Adrenal gland (tissue), 9 donors: ENCODE measurements at regions not wholly inside any gene's neighbourhood (a gene's known extent, or its start where the extent isn't known, plus 50 kb on each side); places are given as distances from the start of the nearest gene placed in this dataset.

Experiments
- DNase-seq, 7 donors: peaks; one replicate each; pipeline ENCODE4 v3.0.0-alpha.2; 2019 to 2020
- H3K27ac ChIP-seq, 5 donors: fragments of 200-600 bp; sonication (generic) in 4 of 5; 1 replicate in 3 of 5; 2 replicates in 2 of 5; pipeline versions ENCODE4 v1.5.1 to v1.8.0; 2016 to 2020; ENCODE audit warnings: mild to moderate bottlenecking in 1 of 5
- H3K27me3 ChIP-seq: fragments of 200-600 bp; 2 replicates; pipeline ENCODE4 v1.8.0; 2021
- H3K36me3 ChIP-seq, 2 donors: fragments of 200-600 bp; replicated peaks in 1 of 2; 1 replicate in 1 of 2; 2 replicates in 1 of 2; pipeline versions ENCODE4 v1.5.1 to v1.8.0; 2018 to 2022
- H3K4me1 ChIP-seq, 2 donors: fragments of 200-600 bp; replicated peaks in 1 of 2; 1 replicate in 1 of 2; 2 replicates in 1 of 2; pipeline versions ENCODE4 v1.5.1 to v1.8.0; 2018 to 2021
- H3K4me3 ChIP-seq, 4 donors: fragments of 200-600 bp; sonication (generic) in 3 of 4; one replicate each; pipeline ENCODE4 v1.5.1; 2016 to 2018
- H3K9me3 ChIP-seq, 3 donors: fragments of 200-600 bp; sonication (generic) in 1 of 3; replicated peaks in 1 of 3; 1 replicate in 2 of 3; 2 replicates in 1 of 3; pipeline versions ENCODE4 v1.5.1 to v1.8.0; 2016 to 2021
- POLR2A ChIP-seq, 2 donors: fragments of 450-650 bp; IDR thresholded peaks; one replicate each; pipeline ENCODE4 v1.6.1; 2017; ENCODE audit warnings: antibody characterized with exemption in 2 of 2, mild to moderate bottlenecking in 2 of 2, moderate library complexity in 1 of 2
- WGBS, 4 donors: extraction: QIAGEN DNeasy Blood & Tissue Kit in 2 of 4; methylation state at CpG; one replicate each; pipeline versions ENCODE4 v1.1.5 to v1.1.7; 2013 to 2017; 5-methylcytosine and 5-hydroxymethylcytosine counted together
- intact Hi-C, 2 donors: fragments of 100-400 bp; cut with DNase I; formaldehyde crosslinking; loops; one replicate each; pipeline versions ENCODE4 v1.14.1 to v1.15.0; 2022 to 2023
- TF ChIP-seq, protein P1 (sequence below), 6 experiments: fragments of 450-650 bp in 4 of 6; fragments of 200-600 bp in 2 of 6; sonication (generic) in 1 of 6; IDR thresholded peaks; 1 replicate in 5 of 6; 2 replicates in 1 of 6; pipeline versions ENCODE4 v1.5.1 to v1.8.0; 2016 to 2021; ENCODE audit warnings: antibody characterized with exemption in 6 of 6, mild to moderate bottlenecking in 2 of 6, moderate library complexity in 1 of 6
- donor health status: healthy with polysubstance abuse.
- donor health status: Bipolar disorder and iron deficiency.
- donor health status: DM: yes; HTN: yes; CAD: no.
- donor health status: DM: no; HTN: no; CAD: no.
- donor health status: DM: no; HTN: no; CAD: no.

DNA sequence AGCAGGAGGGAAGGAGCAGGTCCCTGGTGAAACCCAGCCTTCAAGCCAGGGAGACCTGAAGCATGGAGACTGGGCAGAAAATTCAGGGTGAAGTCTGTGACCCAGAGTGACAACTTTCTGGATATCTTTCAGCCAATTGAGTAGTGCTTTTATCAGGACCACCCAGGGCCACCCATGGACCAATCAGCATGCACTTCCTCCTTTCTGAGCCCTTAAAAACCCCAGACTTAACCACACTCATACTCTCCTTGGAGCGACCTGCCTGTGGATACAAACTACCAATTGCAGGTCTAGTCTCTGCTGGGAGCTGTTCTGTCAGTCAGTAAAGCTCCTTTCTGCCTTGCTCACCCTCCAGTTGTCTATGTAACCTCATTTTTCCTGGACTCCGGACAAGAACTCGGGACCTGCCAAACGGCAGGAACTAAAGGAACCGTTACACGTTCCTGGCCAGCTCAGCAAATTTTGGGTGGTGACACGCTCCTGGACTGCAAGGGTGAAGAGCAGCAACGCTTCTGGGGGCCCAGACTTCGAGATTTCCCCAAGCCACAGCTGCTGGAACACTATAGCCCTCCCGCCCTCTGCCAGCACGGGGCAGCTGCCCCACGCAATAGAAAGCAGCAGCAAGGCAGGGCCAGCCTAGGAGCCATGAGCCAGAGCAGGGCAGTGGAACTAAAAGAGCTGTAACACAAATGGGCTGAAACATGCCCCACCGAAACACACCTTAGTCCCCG is 1183.4 kb downstream of the AMY1C start:
- DNase-seq: no peak
- no peaks in the 10 kb centered on the region for H3K4me1 ChIP-seq
- H3K9me3 ChIP-seq: no peaks in the 10 kb centered on the region
- H3K27me3 ChIP-seq: no peaks in the 10 kb centered on the region
- no peak overlapping the region for H3K4me3 ChIP-seq
- TF ChIP-seq, protein P1, sequence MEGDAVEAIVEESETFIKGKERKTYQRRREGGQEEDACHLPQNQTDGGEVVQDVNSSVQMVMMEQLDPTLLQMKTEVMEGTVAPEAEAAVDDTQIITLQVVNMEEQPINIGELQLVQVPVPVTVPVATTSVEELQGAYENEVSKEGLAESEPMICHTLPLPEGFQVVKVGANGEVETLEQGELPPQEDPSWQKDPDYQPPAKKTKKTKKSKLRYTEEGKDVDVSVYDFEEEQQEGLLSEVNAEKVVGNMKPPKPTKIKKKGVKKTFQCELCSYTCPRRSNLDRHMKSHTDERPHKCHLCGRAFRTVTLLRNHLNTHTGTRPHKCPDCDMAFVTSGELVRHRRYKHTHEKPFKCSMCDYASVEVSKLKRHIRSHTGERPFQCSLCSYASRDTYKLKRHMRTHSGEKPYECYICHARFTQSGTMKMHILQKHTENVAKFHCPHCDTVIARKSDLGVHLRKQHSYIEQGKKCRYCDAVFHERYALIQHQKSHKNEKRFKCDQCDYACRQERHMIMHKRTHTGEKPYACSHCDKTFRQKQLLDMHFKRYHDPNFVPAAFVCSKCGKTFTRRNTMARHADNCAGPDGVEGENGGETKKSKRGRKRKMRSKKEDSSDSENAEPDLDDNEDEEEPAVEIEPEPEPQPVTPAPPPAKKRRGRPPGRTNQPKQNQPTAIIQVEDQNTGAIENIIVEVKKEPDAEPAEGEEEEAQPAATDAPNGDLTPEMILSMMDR (IDR thresholded peaks at IDR 0.05): no peak
- no peak for TF ChIP-seq POLR2A (IDR thresholded peaks at IDR 0.05)
- H3K36me3 ChIP-seq: no peaks in the 10 kb centered on the region
- no peak overlapping the region for H3K27ac ChIP-seq
- 72 to 79% (median 75%) methylated on average over 13 to 14 of the region's 14 CpGs for WGBS, 4 donors
- intact Hi-C loops: no loop called here

DNA sequence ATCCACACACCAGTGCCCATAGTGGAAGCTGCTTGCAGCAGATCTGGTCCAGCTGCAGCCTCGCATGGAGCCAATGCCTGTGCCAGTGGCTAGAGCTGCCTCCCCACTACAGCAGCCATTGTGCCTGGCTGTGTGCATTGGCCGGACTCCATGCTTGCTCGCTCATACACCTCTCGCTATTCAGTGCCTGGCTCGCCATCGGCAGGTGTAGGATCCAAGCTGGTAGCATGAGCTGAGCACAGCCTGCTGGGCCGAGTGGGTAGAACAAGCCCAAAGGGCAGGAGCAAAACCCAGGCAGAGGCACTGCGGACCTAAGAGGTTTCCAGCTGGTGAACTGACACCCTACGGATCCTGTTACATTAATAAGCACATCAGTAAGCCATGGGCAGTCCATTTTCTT is 1184.1 kb downstream of the AMY1C start:
- DNase-seq: no peak
- Histone ChIP-seq H3K4me3 (no peak overlapping the region), H3K9me3 (no peaks in the 10 kb centered on the region), H3K36me3 (no peaks in the 10 kb centered on the region), H3K4me1 (no peaks in the 10 kb centered on the region), H3K27me3 (no peaks in the 10 kb centered on the region), H3K27ac (no peak overlapping the region)
- 77 to 93% (median 84%) methylated on average over 7 to 9 of the region's 9 CpGs for WGBS, 4 donors
- intact Hi-C loops: no loop called here
- TF ChIP-seq POLR2A (IDR thresholded peaks at IDR 0.05): no peak
- TF ChIP-seq, protein P1 (IDR thresholded peaks at IDR 0.05): no peak

DNA sequence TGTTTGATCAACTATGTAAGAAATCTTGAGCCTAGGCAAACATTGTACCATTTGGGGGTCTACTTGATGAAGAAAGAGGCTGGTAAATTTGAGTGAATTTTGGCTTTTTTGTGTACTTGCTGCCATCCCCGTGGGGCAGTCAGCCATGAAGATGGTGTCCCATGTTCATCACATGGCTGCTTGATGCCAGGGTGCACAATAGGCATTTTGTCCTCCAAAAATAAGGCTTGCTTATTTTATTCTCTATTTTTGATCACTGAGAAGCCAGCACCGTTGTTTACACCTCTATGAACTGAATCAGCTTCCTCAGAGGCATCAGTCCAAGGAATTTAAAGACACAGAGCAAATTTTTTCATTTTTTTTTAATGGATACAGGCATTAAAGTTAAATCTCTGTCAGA is 1195.7 kb downstream of the AMY1C start:
- no peaks in the 10 kb centered on the region for H3K27me3 ChIP-seq
- TF ChIP-seq POLR2A (IDR thresholded peaks at IDR 0.05): no peak
- TF ChIP-seq, protein P1 (IDR thresholded peaks at IDR 0.05): no peak
- H3K36me3 ChIP-seq: no peaks in the 10 kb centered on the region
- H3K4me3 ChIP-seq: no peak overlapping the region
- 27 to 54% (median 42%) methylated on average over 2 of the region's 2 CpGs for WGBS, 4 donors
- DNase-seq: no peak
- no peak overlapping the region for H3K27ac ChIP-seq
- intact Hi-C loops: no loop called here
- no peaks in the 10 kb centered on the region for H3K4me1 ChIP-seq
- no peaks in the 10 kb centered on the region for H3K9me3 ChIP-seq

DNA sequence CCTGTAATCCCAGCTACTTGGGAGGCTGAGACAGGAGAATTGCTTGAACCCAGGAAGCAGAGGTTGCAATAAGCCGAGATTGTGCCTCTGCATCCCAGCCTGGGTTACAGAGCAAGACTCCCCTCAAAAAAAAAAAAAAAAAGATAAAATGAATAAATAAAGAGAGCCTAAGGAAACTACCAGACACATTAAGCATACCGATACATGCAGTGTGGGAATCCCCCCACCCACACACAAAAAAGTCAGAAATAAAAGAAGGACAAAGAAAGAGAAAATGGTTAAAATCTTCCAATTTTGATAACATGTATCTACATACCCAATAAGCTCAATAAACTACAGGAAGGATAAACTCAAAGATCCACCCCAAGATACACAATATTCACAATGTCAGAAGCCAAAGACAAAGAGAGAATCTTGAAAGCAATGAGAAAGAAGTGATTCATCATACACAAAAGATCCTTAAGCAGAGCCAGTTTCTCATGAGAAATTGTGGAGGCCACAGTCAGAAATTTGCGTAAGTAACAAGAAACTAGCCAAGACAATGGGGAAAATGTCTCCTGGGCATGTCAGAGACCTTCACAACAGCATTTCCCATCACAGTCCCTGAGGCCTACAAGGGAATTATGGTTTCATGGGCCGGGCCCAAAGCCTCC is 1197.0 kb downstream of the AMY1C start:
- WGBS, 4 donors: 63 to 88% (median 81%) methylated on average over 4 of the region's 4 CpGs

More for the DNA sequence above, 1197.0 kb downstream of the AMY1C start:
- DNase-seq: no peak
- intact Hi-C loops: no loop called here
- no peak for TF ChIP-seq POLR2A (IDR thresholded peaks at IDR 0.05)
- TF ChIP-seq, protein P1 (IDR thresholded peaks at IDR 0.05): no peak
- no peaks in the 10 kb centered on the region for H3K9me3 ChIP-seq
- no peak overlapping the region for H3K4me3 ChIP-seq
- no peaks in the 10 kb centered on the region for H3K4me1 ChIP-seq
- H3K27ac ChIP-seq: no peak overlapping the region
- H3K36me3 ChIP-seq: no peaks in the 10 kb centered on the region
- H3K27me3 ChIP-seq: no peaks in the 10 kb centered on the region
